HCT116 (cell line): ENCODE measurements at regions not wholly inside any gene's neighbourhood (a gene's known extent, or its start where the extent isn't known, plus 50 kb on each side); places are given as distances from the start of the nearest gene placed in this dataset.
A peak's percentile ranks its signal among the peaks of the same experiment; 100 is the strongest.

Experiments used
- ATAC-seq: fragments of 200-7000 bp; cut with Tn5 transposase; 2 replicates; pipeline ENCODE4 v1.9.1; 2020; ENCODE audit warnings: mild to moderate bottlenecking, moderate library complexity
- BruUV-seq: library from RNA; stranded (reverse); fragments of 400-500 nt; replicated peaks from 2 replicates; lab custom pipeline; 2021; lab: Mats Ljungman, UMichigan
- CTCF ChIA-PET: fragments of 300-600 bp; sonication (Branson Sonifier 250); formaldehyde crosslinking; loops from one replicate; lab custom pipeline; 2021; ENCODE audit warnings: antibody characterized with exemption; lab: Charles Lee
- POLR2A ChIA-PET: fragments of 300-600, 350-600 bp; sonication (Branson Sonifier 250); formaldehyde crosslinking; loops from one replicate; lab custom pipeline; 2021; ENCODE audit warnings: antibody characterized with exemption; lab: Charles Lee
- RAD21 ChIA-PET, 2 experiments: fragments of 300-600 bp; sonication (Branson Sonifier 250); formaldehyde crosslinking; loops; one replicate each; lab custom pipeline; 2023; ENCODE audit warnings: low total read pairs in 2 of 2; ENCODE audit not compliant: uncharacterized antibody in 2 of 2, unreplicated experiment in 2 of 2, low non-redundant PET in 1 of 2; lab: Charles Lee
- DNase-seq: peaks from one replicate; pipeline ENCODE4 v3.0.0-alpha.2; 2010; ENCODE audit warnings: low read depth, low spot score
- H2AFZ ChIP-seq: fragments of 200-600 bp; shearing (Covaris generic), sonication (generic); 2 replicates; pipeline ENCODE4 v1.6.1; 2017; ENCODE audit warnings: low read depth, mixed run types, mixed read lengths, antibody characterized with exemption, low read length; ENCODE audit not compliant: poor library complexity, severe bottlenecking
- H3K27ac ChIP-seq: 2 replicates; pipeline ENCODE4 v1.5.1; 2012; ENCODE audit warnings: low read depth, low read length
- H3K27me3 ChIP-seq: fragments of 200-600 bp; sonication (generic); 2 replicates; pipeline ENCODE4 v1.6.1; 2016; ENCODE audit warnings: mixed run types, low read length, mixed read lengths; ENCODE audit not compliant: insufficient read depth
- H3K36me3 ChIP-seq, 2 experiments: fragments of 200-500 bp in 1 of 2; fragments of 200-600 bp in 1 of 2; sonication (Bioruptor generic) in 1 of 2; sonication (generic) in 1 of 2; 2 replicates each; pipeline versions ENCODE4 v1.5.1 to v1.6.1; 2014 to 2016; ENCODE audit warnings: low read length in 2 of 2, inconsistent platforms in 1 of 2, mixed read lengths in 1 of 2, mixed run types in 1 of 2; ENCODE audit not compliant: insufficient read depth in 2 of 2, control insufficient read depth in 1 of 2
- H3K4me1 ChIP-seq, 2 experiments: fragments of 200-600 bp in 1 of 2; sonication (generic) in 1 of 2; 2 replicates each; pipeline versions ENCODE4 v1.5.1 to v1.6.1; 2012 to 2017; ENCODE audit warnings: low read length in 2 of 2, inconsistent platforms in 1 of 2, mild to moderate bottlenecking in 1 of 2, mixed read lengths in 1 of 2, mixed run types in 1 of 2, moderate library complexity in 1 of 2; ENCODE audit not compliant: insufficient read depth in 2 of 2, control insufficient read depth in 1 of 2
- H3K4me2 ChIP-seq: fragments of 200-600 bp; sonication (generic); 2 replicates; pipeline ENCODE4 v1.6.1; 2017; ENCODE audit warnings: mixed run types, low read length, mixed read lengths
- H3K4me3 ChIP-seq, 2 experiments: fragments of 200-600 bp in 1 of 2; sonication (generic) in 1 of 2; replicated peaks in 1 of 2; 2 replicates each; pipeline ENCODE4 v1.5.1; 2011 to 2016; ENCODE audit warnings: low read length in 2 of 2, control low read depth in 1 of 2, low read depth in 1 of 2, mild to moderate bottlenecking in 1 of 2, mixed read lengths in 1 of 2, mixed run types in 1 of 2
- H3K79me2 ChIP-seq: fragments of 200-600 bp; sonication (generic); 2 replicates; pipeline ENCODE4 v1.6.1; 2017; ENCODE audit warnings: mild to moderate bottlenecking, mixed run types, low read length, moderate library complexity, mixed read lengths; ENCODE audit not compliant: insufficient read depth
- H3K9ac ChIP-seq: fragments of 200-600 bp; sonication (generic); 2 replicates; pipeline ENCODE4 v1.6.1; 2016; ENCODE audit warnings: low read length, mixed read lengths
- H3K9me2 ChIP-seq: fragments of 200-600 bp; sonication (generic), shearing (Covaris generic); 2 replicates; pipeline ENCODE4 v1.6.1; 2017; ENCODE audit warnings: mixed run types, mild to moderate bottlenecking, moderate library complexity; ENCODE audit not compliant: insufficient read depth
- H3K9me3 ChIP-seq, 2 experiments: fragments of 200-500 bp in 1 of 2; fragments of 200-600 bp in 1 of 2; sonication (Bioruptor generic) in 1 of 2; sonication (generic) in 1 of 2; 2 replicates each; pipeline ENCODE4 v1.6.1; 2014 to 2017; ENCODE audit warnings: low read length in 2 of 2, mixed read lengths in 2 of 2, inconsistent platforms in 1 of 2, low read depth in 1 of 2, mild to moderate bottlenecking in 1 of 2, mixed run types in 1 of 2, moderate library complexity in 1 of 2; ENCODE audit not compliant: control insufficient read depth in 1 of 2, insufficient read depth in 1 of 2
- H4K20me1 ChIP-seq: fragments of 200-600 bp; sonication (generic), shearing (Covaris generic); 2 replicates; pipeline ENCODE4 v1.6.1; 2017; ENCODE audit warnings: mixed run types, mild to moderate bottlenecking, moderate library complexity; ENCODE audit not compliant: insufficient read depth
- ATF3 ChIP-seq: IDR thresholded peaks from 2 replicates; pipeline ENCODE4 v1.6.1; 2012
- CBX3 ChIP-seq: IDR thresholded peaks from 2 replicates; pipeline ENCODE4 v1.6.1; 2012; ENCODE audit warnings: low read depth
- CEBPB ChIP-seq: IDR thresholded peaks from 2 replicates; pipeline ENCODE4 v1.6.1; 2012; ENCODE audit warnings: low read depth
- CTCF ChIP-seq, 3 experiments: fragments of 200-600 bp in 1 of 3; sonication (generic) in 1 of 3; IDR thresholded peaks in 2 of 3; conservative IDR thresholded peaks in 1 of 3; 2 replicates each; pipeline ENCODE4 v1.5.1; 2012 to 2017; ENCODE audit warnings: low read depth in 2 of 3, low read length in 2 of 3, antibody characterized with exemption in 1 of 3, borderline replicate concordance in 1 of 3, control low read depth in 1 of 3, mild to moderate bottlenecking in 1 of 3, mixed read lengths in 1 of 3, mixed run types in 1 of 3, moderate library complexity in 1 of 3; ENCODE audit not compliant: insufficient read depth in 1 of 3
- EGR1 ChIP-seq: IDR thresholded peaks from 2 replicates; pipeline ENCODE4 v1.6.1; 2012; ENCODE audit warnings: low read depth
- ELF1 ChIP-seq: IDR thresholded peaks from 2 replicates; pipeline ENCODE4 v1.6.1; 2012; ENCODE audit warnings: low read depth, borderline replicate concordance
- EZH2 ChIP-seq: fragments of 200-600 bp; sonication (generic); IDR thresholded peaks from 2 replicates; pipeline ENCODE4 v1.6.1; 2017; ENCODE audit warnings: antibody characterized with exemption, mixed run types
- EZH2phosphoT487 ChIP-seq: fragments of 200-600 bp; IDR thresholded peaks from 2 replicates; pipeline ENCODE4 v1.6.1; 2018; ENCODE audit warnings: antibody characterized with exemption, borderline replicate concordance
- FOSL1 ChIP-seq: IDR thresholded peaks from 2 replicates; pipeline ENCODE4 v1.6.1; 2012; ENCODE audit warnings: low read depth
- JUND ChIP-seq: IDR thresholded peaks from 2 replicates; pipeline ENCODE4 v1.6.1; 2012
- POLR2A ChIP-seq: IDR thresholded peaks from 2 replicates; pipeline ENCODE4 v1.7.0; 2011; ENCODE audit warnings: borderline replicate concordance; ENCODE audit not compliant: insufficient read depth, insufficient read length; ENCODE audit errors: extremely low read depth
- POLR2AphosphoS5 ChIP-seq: IDR thresholded peaks from 2 replicates; pipeline ENCODE4 v1.6.1; 2011; ENCODE audit warnings: mild to moderate bottlenecking, low read depth, low read length, moderate library complexity
- RAD21 ChIP-seq: IDR thresholded peaks from 2 replicates; pipeline ENCODE4 v1.6.1; 2012; ENCODE audit warnings: low read depth, mild to moderate bottlenecking
- REST ChIP-seq: IDR thresholded peaks from 2 replicates; pipeline ENCODE4 v1.6.1; 2012; ENCODE audit warnings: low read depth
- SP1 ChIP-seq: IDR thresholded peaks from 2 replicates; pipeline ENCODE4 v1.6.1; 2012; ENCODE audit warnings: low read depth
- SRF ChIP-seq: IDR thresholded peaks from 2 replicates; pipeline ENCODE4 v1.6.1; 2012; ENCODE audit warnings: low read depth
- TCF7L2 ChIP-seq: IDR thresholded peaks from 2 replicates; pipeline ENCODE4 v1.7.0; 2011; ENCODE audit warnings: borderline replicate concordance, inconsistent platforms; ENCODE audit not compliant: insufficient read depth, insufficient read length; ENCODE audit errors: extremely low read depth
- YY1 ChIP-seq: IDR thresholded peaks from 2 replicates; pipeline ENCODE4 v1.6.1; 2011; ENCODE audit warnings: low read length, low read depth, moderate library complexity, mild to moderate bottlenecking; ENCODE audit not compliant: insufficient replicate concordance; ENCODE audit errors: extremely low read depth
- ZFX ChIP-seq: fragments of 450-650 bp; IDR thresholded peaks from 2 replicates; pipeline ENCODE4 v1.6.1; 2017
- ZNF274 ChIP-seq: fragments of 200-500 bp; sonication (Bioruptor generic); IDR thresholded peaks from 2 replicates; pipeline ENCODE4 v1.6.1; 2014; ENCODE audit warnings: mild to moderate bottlenecking, low read depth, low read length, inconsistent platforms
- intact Hi-C: fragments of 100-400 bp; cut with micrococcal nuclease; formaldehyde crosslinking; loops from 2 replicates; pipeline ENCODE4 v1.10.0; 2022
- TF ChIP-seq, protein P1 (sequence below): IDR thresholded peaks from 2 replicates; pipeline ENCODE4 v1.6.1; 2011; ENCODE audit warnings: mild to moderate bottlenecking, low read length, moderate library complexity; ENCODE audit not compliant: insufficient replicate concordance; ENCODE audit errors: extremely low read depth
- TF ChIP-seq, protein P2 (sequence below): IDR thresholded peaks from 2 replicates; pipeline ENCODE4 v1.6.1; 2012

DNA sequence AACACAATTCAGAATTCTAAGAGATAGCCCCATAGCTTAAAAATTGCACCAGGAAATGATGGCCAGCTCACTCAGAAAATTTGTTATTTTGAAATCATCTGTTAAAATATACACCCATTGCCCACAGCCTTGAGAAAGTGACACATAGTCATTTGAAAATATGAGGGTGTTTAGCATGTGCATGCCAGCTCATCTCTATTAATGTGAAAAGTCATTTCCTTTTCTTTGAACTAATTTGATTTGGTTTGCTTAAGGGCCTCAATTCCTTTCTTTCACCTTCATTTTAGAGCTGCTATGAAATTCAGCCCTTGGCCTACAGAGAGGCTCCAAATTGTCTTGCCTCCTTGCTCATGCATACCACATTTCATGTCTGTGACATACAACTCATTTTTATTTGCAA lies 241.4 kb downstream of the PHLDA1 start:
- BruUV-seq, result no TSS peak
- no peaks in the 10 kb centered on the region; a peak in 1 of 4 replicates for H3K36me3 ChIP-seq
- H4K20me1 ChIP-seq, result no peaks in the 10 kb centered on the region
- ChIA-PET CTCF (no interaction called here), POLR2A (interaction anchor here (1.4 kb wide), 1 partner anchor 130 kb away, joined by 4 read pairs; no protein-coding TSS in a partner anchor), RAD21 (no interaction called here)
- H3K27me3 ChIP-seq, result no peaks in the 10 kb centered on the region
- H3K27ac ChIP-seq, result peak overlapping the region; percentile 77
- no peaks in the 10 kb centered on the region for H3K79me2 ChIP-seq
- intact Hi-C loops, result no loop called here
- no peak overlapping the region for H2AFZ ChIP-seq
- H3K4me1 ChIP-seq, result peaks cover 45 to 64% of the 10 kb centered on the region in 2 experiments
- ATAC-seq, result no peak
- H3K9me3 ChIP-seq, result no peaks in the 10 kb centered on the region
- peak overlapping the region; percentile 37 for H3K9ac ChIP-seq
- H3K4me2 ChIP-seq, result peak overlapping the region; percentile 31
- H3K9me2 ChIP-seq, result no peaks in the 10 kb centered on the region
- DNase-seq, result no peak
- no peak overlapping the region for H3K4me3 ChIP-seq
- TF ChIP-seq REST, result no peak
- no peak for TF ChIP-seq CTCF (IDR thresholded peaks at IDR 0.05 in 2 of 3, conservative IDR thresholded peaks at IDR 0.05 in 1 of 3; ENCODE audit: borderline replicate concordance in 1 of 3, insufficient read depth in 1 of 3, low read depth in 2 of 3, low read length in 2 of 3)
- no peak for TF ChIP-seq ZFX
- TF ChIP-seq SP1, result peak; percentile 65
- peak; percentile 19 for TF ChIP-seq TCF7L2
- no peak for TF ChIP-seq CBX3
- no peak for TF ChIP-seq POLR2A
- peak; percentile 48 for TF ChIP-seq JUND
- no peak for TF ChIP-seq EZH2
- no peak for TF ChIP-seq POLR2AphosphoS5
- TF ChIP-seq YY1, result no peak
- TF ChIP-seq ZNF274, result no peak
- peak; percentile 22; the same call in 1 of the 2 replicates for TF ChIP-seq FOSL1
- TF ChIP-seq SRF, result 0 out of 2 replicates have a peak, but pooled peaks have one; percentile 22
- TF ChIP-seq EGR1, result no peak
- no peak for TF ChIP-seq EZH2phosphoT487
- TF ChIP-seq, protein P1, sequence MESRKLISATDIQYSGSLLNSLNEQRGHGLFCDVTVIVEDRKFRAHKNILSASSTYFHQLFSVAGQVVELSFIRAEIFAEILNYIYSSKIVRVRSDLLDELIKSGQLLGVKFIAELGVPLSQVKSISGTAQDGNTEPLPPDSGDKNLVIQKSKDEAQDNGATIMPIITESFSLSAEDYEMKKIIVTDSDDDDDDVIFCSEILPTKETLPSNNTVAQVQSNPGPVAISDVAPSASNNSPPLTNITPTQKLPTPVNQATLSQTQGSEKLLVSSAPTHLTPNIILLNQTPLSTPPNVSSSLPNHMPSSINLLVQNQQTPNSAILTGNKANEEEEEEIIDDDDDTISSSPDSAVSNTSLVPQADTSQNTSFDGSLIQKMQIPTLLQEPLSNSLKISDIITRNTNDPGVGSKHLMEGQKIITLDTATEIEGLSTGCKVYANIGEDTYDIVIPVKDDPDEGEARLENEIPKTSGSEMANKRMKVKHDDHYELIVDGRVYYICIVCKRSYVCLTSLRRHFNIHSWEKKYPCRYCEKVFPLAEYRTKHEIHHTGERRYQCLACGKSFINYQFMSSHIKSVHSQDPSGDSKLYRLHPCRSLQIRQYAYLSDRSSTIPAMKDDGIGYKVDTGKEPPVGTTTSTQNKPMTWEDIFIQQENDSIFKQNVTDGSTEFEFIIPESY, result no peak
- TF ChIP-seq RAD21, result peak; percentile 1; the same call in 1 of the 2 replicates
- peak; percentile 45; the same call in 1 of the 2 replicates for TF ChIP-seq CEBPB
- no peak for TF ChIP-seq ATF3
- TF ChIP-seq, protein P2, sequence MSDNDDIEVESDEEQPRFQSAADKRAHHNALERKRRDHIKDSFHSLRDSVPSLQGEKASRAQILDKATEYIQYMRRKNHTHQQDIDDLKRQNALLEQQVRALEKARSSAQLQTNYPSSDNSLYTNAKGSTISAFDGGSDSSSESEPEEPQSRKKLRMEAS, result no peak
- TF ChIP-seq ELF1, result no peak
